ENCODE measurements at regions not wholly inside any gene's neighbourhood (a gene's known extent, or its start where the extent isn't known, plus 50 kb on each side); places are given as distances from the start of the nearest gene placed in this dataset.

DNA sequence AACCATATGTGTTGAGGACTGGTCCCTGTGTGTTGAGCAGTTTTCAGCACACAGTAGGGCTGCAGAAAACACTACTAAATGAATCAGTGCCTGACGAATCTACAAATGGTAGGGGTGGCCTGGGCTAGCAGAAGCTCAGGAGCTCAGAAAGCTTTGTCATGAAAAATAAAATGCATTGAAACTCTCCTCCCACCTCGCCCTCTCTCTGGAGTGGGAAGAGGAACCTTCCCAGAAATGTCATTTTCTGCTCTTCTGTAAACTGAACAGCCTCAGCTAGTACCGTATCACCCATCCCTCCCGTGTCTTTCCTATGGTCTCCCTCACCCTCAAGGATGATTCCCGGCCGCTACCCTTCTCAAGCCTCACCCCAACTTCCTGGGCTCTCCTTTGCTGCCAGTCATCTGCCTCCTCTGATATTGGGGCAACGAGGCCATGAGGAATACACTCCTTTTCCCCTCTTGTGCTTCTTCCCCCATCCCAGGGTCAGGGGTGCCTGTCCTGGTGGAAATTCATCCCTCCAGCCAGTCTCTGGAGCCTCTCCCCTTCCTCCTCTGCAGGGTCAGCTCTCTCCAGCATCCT is 734.5 kb downstream of the PTPRU start:
- peak; percentile 25 for DNase-seq
- Histone ChIP-seq H3K27ac (ENCODE audit: low read length) (no peak overlapping the region), H2AFZ (ENCODE audit: low read length) (no peak overlapping the region)

DNA sequence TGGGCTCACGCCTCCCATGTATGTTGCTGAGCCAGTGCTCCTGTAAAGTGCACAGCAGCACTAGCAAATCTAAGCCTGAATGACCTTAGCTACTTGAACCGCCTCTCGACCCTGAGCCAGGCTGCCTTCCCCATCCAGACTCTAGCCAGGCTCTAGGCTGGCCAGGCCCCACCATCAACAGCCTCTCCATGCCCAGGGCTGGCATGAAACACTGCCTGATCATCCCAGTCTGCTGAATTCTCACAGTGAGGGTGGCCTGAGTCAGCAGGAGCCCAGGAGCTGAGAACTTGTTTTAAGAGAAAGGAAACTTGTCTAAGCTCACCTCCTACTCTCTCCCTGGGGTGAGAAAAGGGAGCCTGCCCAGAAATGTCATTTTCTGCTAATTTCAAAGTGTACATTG is 733.3 kb downstream of the PTPRU start:
- DNase-seq = no peak
- no peaks in the 10 kb centered on the region for H3K9me2 ChIP-seq (replicated peaks; ENCODE audit: insufficient read depth, low read length)
- H3K4me2 ChIP-seq (ENCODE audit: low read depth, low read length, poor library complexity, severe bottlenecking) = no peak overlapping the region
- no peaks in the 10 kb centered on the region; the same call in 1 of the 2 replicates for H3K4me1 ChIP-seq (ENCODE audit: low read length)
- H3K9me3 ChIP-seq (ENCODE audit: low read length) = no peaks in the 10 kb centered on the region
- no peak overlapping the region for H3K4me3 ChIP-seq (ENCODE audit: low read length)
- H3K27ac ChIP-seq (ENCODE audit: low read length) = no peak overlapping the region
- H2AFZ ChIP-seq (ENCODE audit: low read length) = no peak overlapping the region
- H3K36me3 ChIP-seq (ENCODE audit: insufficient read depth, low read length) = no peaks in the 10 kb centered on the region
- no peaks in the 10 kb centered on the region for H4K20me1 ChIP-seq (ENCODE audit: insufficient read depth, low read depth, low read length)
- H3K9ac ChIP-seq (ENCODE audit: low read length) = no peak overlapping the region
- H3K27me3 ChIP-seq (ENCODE audit: low read length) = no peaks in the 10 kb centered on the region
- H3K79me2 ChIP-seq (ENCODE audit: low read length) = no peaks in the 10 kb centered on the region

More for the DNA sequence above, 734.5 kb downstream of the PTPRU start:
- Histone ChIP-seq H3K4me1 (ENCODE audit: low read length) (no peaks in the 10 kb centered on the region; the same call in 1 of the 2 replicates), H4K20me1 (ENCODE audit: insufficient read depth, low read depth, low read length) (no peaks in the 10 kb centered on the region), H3K4me2 (ENCODE audit: low read depth, low read length, poor library complexity, severe bottlenecking) (no peak overlapping the region), H3K9me2 (replicated peaks; ENCODE audit: insufficient read depth, low read length) (no peaks in the 10 kb centered on the region), H3K9ac (ENCODE audit: low read length) (no peak overlapping the region), H3K4me3 (ENCODE audit: low read length) (no peak overlapping the region), H3K36me3 (ENCODE audit: insufficient read depth, low read length) (no peaks in the 10 kb centered on the region), H3K9me3 (ENCODE audit: low read length) (no peaks in the 10 kb centered on the region), H3K27me3 (ENCODE audit: low read length) (no peaks in the 10 kb centered on the region), H3K79me2 (ENCODE audit: low read length) (no peaks in the 10 kb centered on the region)

DNA sequence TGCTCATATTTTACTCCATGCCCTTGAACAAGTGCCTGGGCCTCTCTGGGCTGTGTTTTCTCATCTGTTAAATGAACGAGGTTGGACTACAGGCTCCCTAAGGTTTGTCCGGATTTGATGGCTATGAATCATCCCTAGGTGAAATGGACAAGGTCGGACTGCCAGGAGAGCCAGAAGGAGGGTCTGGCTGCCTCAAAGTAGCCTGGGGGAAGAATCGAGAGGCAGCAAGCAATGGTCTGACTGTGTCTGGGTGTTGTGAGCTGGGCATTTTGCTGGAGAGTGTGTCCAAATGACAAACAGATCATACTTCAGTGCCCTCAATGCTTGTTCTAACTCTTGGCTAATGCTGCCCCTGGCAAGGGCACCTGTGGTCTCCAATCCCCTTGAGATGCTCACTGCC is 730.9 kb downstream of the PTPRU start:
- Histone ChIP-seq H3K4me2 (ENCODE audit: low read depth, low read length, poor library complexity, severe bottlenecking) (no peak overlapping the region), H4K20me1 (ENCODE audit: insufficient read depth, low read depth, low read length) (no peaks in the 10 kb centered on the region), H2AFZ (ENCODE audit: low read length) (no peak overlapping the region), H3K9me2 (replicated peaks; ENCODE audit: insufficient read depth, low read length) (no peaks in the 10 kb centered on the region), H3K4me3 (ENCODE audit: low read length) (no peak overlapping the region), H3K36me3 (ENCODE audit: insufficient read depth, low read length) (no peaks in the 10 kb centered on the region), H3K27me3 (ENCODE audit: low read length) (no peaks in the 10 kb centered on the region), H3K9me3 (ENCODE audit: low read length) (no peaks in the 10 kb centered on the region), H3K9ac (ENCODE audit: low read length) (no peak overlapping the region), H3K27ac (ENCODE audit: low read length) (no peak overlapping the region), H3K4me1 (ENCODE audit: low read length) (no peaks in the 10 kb centered on the region), H3K79me2 (ENCODE audit: low read length) (no peaks in the 10 kb centered on the region)
- no peak for DNase-seq

DNA sequence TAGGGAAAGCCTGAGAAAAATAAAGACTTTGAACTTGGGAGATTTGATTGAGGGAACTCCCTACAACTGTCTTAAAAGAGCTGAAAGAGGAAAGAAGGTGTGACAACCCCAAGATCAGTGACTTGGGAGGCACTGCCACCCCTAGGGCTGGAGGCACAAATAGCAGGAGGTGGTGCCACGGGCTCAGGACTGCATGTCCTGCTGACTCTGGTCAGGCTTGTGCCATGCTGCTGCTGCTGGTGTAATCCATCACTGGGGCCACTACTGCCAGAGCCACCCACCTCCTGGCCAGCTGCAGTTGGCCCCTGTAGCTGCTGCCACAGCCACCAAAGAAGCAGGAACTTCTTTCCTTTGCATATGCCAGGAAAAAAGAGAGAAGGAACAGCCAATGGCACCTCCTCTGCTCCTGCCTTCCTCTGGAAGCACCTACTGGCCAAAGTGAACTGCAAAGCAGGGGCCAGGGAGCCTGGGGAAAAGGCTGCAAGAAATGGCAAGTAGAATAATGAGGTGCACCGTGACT is 730.3 kb downstream of the PTPRU start:
- no peak overlapping the region for H2AFZ ChIP-seq (ENCODE audit: low read length)
- H3K9me3 ChIP-seq (ENCODE audit: low read length) = no peaks in the 10 kb centered on the region
- H3K27me3 ChIP-seq (ENCODE audit: low read length) = no peaks in the 10 kb centered on the region
- no peak overlapping the region for H3K4me3 ChIP-seq (ENCODE audit: low read length)
- H3K9me2 ChIP-seq (replicated peaks; ENCODE audit: insufficient read depth, low read length) = no peaks in the 10 kb centered on the region
- no peak overlapping the region for H3K27ac ChIP-seq (ENCODE audit: low read length)
- no peak overlapping the region for H3K9ac ChIP-seq (ENCODE audit: low read length)
- H4K20me1 ChIP-seq (ENCODE audit: insufficient read depth, low read depth, low read length) = no peaks in the 10 kb centered on the region
- no peaks in the 10 kb centered on the region for H3K36me3 ChIP-seq (ENCODE audit: insufficient read depth, low read length)
- DNase-seq = no peak
- H3K79me2 ChIP-seq (ENCODE audit: low read length) = no peaks in the 10 kb centered on the region
- no peak overlapping the region for H3K4me2 ChIP-seq (ENCODE audit: low read depth, low read length, poor library complexity, severe bottlenecking)
- H3K4me1 ChIP-seq (ENCODE audit: low read length) = no peaks in the 10 kb centered on the region

DNA sequence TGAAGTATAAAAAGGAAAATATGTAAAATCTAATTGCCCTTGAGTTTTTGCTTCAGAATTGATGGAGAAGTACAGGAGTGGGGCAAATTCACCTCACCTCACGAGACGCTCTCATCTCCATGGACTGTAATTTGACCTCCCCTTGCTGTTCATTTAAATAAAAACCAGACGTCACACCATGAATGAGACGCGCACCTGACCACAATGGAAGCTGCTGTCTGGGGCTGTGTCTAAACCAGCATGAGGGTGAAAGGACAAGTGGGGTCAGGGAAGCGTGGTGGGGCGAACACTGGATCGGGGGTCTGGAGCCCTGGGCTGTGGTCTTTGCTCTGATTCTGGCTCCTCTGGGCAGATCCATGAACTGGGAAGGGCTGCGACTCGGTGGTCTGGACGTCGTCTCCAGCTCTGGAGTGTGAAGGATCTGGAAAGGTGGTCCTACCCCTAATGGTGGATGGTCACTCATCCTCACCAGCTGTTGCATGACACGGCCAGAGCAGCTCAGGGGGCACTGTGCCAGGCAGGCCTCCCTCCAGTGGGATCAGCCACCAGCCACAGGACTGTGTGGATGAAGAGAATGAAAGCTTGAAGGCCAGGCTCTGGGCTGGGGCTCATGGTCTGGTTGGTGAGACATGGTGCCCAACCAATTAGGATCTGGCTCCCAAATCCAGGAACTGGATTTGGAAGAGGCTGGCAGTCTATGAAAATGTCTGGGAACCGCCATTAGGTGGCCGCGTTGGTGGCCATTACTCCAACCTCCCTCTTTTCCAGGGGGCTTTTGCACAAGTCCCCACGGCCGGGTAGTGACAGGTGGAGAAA is 728.6 kb downstream of the PTPRU start:
- no peaks in the 10 kb centered on the region for H3K9me3 ChIP-seq (ENCODE audit: low read length)
- H3K9me2 ChIP-seq (replicated peaks; ENCODE audit: insufficient read depth, low read length) = no peaks in the 10 kb centered on the region
- H3K4me3 ChIP-seq (ENCODE audit: low read length) = no peak overlapping the region
- no peak overlapping the region for H3K4me2 ChIP-seq (ENCODE audit: low read depth, low read length, poor library complexity, severe bottlenecking)
- DNase-seq = no peak
- no peaks in the 10 kb centered on the region for H4K20me1 ChIP-seq (ENCODE audit: insufficient read depth, low read depth, low read length)
- no peaks in the 10 kb centered on the region for H3K4me1 ChIP-seq (ENCODE audit: low read length)
- H2AFZ ChIP-seq (ENCODE audit: low read length) = no peak overlapping the region
- no peak overlapping the region for H3K9ac ChIP-seq (ENCODE audit: low read length)
- H3K36me3 ChIP-seq (ENCODE audit: insufficient read depth, low read length) = no peaks in the 10 kb centered on the region
- no peaks in the 10 kb centered on the region for H3K79me2 ChIP-seq (ENCODE audit: low read length)
- H3K27me3 ChIP-seq (ENCODE audit: low read length) = no peaks in the 10 kb centered on the region
- no peak overlapping the region for H3K27ac ChIP-seq (ENCODE audit: low read length)

DNA sequence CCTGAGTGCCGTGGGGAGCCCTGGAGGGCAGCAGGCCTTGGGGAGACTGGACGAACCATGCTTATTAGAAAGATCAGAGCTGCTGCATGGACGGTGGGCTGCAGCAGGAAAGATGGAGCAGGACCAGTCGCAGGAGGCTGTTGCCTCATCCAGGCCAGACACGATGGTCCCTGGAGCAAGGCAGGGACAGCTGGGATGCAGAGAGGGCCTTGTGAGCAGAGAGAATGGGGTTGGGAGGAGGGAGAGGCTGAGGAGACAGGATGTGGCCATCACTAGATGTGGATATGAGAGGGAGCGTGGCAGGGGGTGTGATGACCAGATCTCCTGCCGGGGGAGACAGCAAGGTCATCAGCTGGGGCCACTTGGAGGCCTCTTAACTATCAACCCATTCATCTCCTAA is 727.6 kb downstream of the PTPRU start:
- Histone ChIP-seq H2AFZ (ENCODE audit: low read length) (no peak overlapping the region), H4K20me1 (ENCODE audit: insufficient read depth, low read depth, low read length) (no peaks in the 10 kb centered on the region), H3K27me3 (ENCODE audit: low read length) (no peaks in the 10 kb centered on the region), H3K36me3 (ENCODE audit: insufficient read depth, low read length) (no peaks in the 10 kb centered on the region), H3K9ac (ENCODE audit: low read length) (no peak overlapping the region), H3K4me2 (ENCODE audit: low read depth, low read length, poor library complexity, severe bottlenecking) (no peak overlapping the region), H3K27ac (ENCODE audit: low read length) (no peak overlapping the region), H3K4me3 (ENCODE audit: low read length) (no peak overlapping the region), H3K79me2 (ENCODE audit: low read length) (no peaks in the 10 kb centered on the region), H3K9me2 (replicated peaks; ENCODE audit: insufficient read depth, low read length) (no peaks in the 10 kb centered on the region), H3K4me1 (ENCODE audit: low read length) (no peaks in the 10 kb centered on the region), H3K9me3 (ENCODE audit: low read length) (no peaks in the 10 kb centered on the region)
- DNase-seq = no peak

DNA sequence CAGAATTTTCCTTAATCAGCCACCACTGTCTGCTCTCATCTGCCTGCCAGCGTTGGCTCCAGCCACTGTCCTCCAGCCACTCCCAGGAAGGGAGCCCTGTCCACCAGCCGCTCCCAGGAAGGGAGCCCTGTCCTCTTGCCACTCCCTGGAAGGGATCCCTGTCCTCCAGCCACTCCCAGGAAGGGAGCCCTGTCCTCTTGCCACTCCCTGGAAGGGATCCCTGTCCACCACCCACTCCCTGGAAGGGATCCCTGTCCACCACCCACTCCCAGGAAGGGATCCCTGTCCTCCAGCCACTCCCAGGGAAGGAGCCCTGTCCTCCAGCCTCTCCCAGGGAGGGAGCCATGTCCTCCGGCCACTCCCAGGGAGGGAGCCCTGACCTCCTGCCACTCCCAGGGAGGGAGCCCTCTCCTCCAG is 726.5 kb downstream of the PTPRU start:
- H3K4me3 ChIP-seq (ENCODE audit: low read length) = no peak overlapping the region
- no peak overlapping the region for H3K27ac ChIP-seq (ENCODE audit: low read length)
- no peak overlapping the region for H3K9ac ChIP-seq (ENCODE audit: low read length)
- H3K9me2 ChIP-seq (replicated peaks; ENCODE audit: insufficient read depth, low read length) = no peaks in the 10 kb centered on the region
- H3K79me2 ChIP-seq (ENCODE audit: low read length) = no peaks in the 10 kb centered on the region
- no peak overlapping the region for H3K4me2 ChIP-seq (ENCODE audit: low read depth, low read length, poor library complexity, severe bottlenecking)
- H2AFZ ChIP-seq (ENCODE audit: low read length) = no peak overlapping the region
- no peaks in the 10 kb centered on the region for H3K9me3 ChIP-seq (ENCODE audit: low read length)
- DNase-seq = no peak
- no peaks in the 10 kb centered on the region for H4K20me1 ChIP-seq (ENCODE audit: insufficient read depth, low read depth, low read length)
- H3K27me3 ChIP-seq (ENCODE audit: low read length) = no peaks in the 10 kb centered on the region
- no peaks in the 10 kb centered on the region for H3K4me1 ChIP-seq (ENCODE audit: low read length)
- no peaks in the 10 kb centered on the region for H3K36me3 ChIP-seq (ENCODE audit: insufficient read depth, low read length)

DNA sequence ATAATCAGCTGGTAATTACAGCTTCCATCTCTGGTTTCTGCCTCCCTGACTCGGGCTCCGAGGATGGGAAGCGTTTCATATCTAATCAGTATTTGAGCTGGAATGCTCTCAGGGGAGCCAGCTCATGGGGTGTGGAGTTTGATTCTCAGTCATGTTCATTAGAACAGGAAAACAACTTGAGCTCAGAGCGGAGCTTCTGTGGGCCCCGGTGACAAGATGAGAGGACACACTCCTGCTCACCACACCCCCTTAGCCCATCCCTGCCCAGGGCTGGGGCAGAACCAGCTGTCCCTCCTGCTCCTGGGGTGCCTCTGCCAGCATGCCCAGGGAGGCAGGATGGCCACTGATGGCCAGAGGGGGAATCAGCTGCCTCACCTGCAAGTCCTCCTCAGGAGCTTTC is 726.0 kb downstream of the PTPRU start:
- Histone ChIP-seq H3K9me2 (replicated peaks; ENCODE audit: insufficient read depth, low read length) (no peaks in the 10 kb centered on the region), H3K4me2 (ENCODE audit: low read depth, low read length, poor library complexity, severe bottlenecking) (no peak overlapping the region), H2AFZ (ENCODE audit: low read length) (no peak overlapping the region), H3K9ac (ENCODE audit: low read length) (no peak overlapping the region), H3K79me2 (ENCODE audit: low read length) (no peaks in the 10 kb centered on the region), H3K27me3 (ENCODE audit: low read length) (no peaks in the 10 kb centered on the region), H3K9me3 (ENCODE audit: low read length) (no peaks in the 10 kb centered on the region), H4K20me1 (ENCODE audit: insufficient read depth, low read depth, low read length) (no peaks in the 10 kb centered on the region), H3K27ac (ENCODE audit: low read length) (no peak overlapping the region), H3K4me1 (ENCODE audit: low read length) (no peaks in the 10 kb centered on the region), H3K4me3 (ENCODE audit: low read length) (no peak overlapping the region), H3K36me3 (ENCODE audit: insufficient read depth, low read length) (no peaks in the 10 kb centered on the region)
- DNase-seq = no peak
